ENCODE measurements at regions not wholly inside any gene's neighbourhood (a gene's known extent, or its start where the extent isn't known, plus 50 kb on each side); places are given as distances from the start of the nearest gene placed in this dataset.
"Not testable (repeated sequence)": the region's sequence is repeated elsewhere in the genome, so short reads cannot be mapped to it uniquely, and the experiment has no call there.

- DNase-seq (ENCODE audit: low read depth, low spot score) = peak; percentile 57
Observed at GRCh38 chr7:153190452-153190851, 430.9 kb downstream of the ACTR3B start.

DNA sequence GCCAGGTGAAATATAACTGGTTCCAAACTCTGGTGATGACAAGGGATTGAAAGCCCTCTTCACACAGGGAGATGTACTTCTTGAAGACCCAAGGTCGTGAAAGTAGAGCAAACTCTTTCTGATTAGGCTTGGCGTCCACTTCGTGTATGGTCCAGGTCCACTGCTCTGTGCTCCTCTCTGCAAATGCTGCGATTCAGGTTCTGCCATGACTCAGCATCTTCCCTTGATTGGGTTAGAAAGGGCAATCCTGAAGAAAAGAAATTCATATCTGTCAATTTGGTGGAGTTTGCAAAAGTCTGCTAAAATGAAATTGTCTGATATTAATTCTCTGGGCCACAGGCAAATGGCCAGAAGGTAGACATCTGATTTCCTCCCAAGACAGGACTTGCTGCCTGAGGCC is 431.4 kb downstream of the ACTR3B start:
- DNase-seq (ENCODE audit: low read depth, low spot score) = no peak

DNA sequence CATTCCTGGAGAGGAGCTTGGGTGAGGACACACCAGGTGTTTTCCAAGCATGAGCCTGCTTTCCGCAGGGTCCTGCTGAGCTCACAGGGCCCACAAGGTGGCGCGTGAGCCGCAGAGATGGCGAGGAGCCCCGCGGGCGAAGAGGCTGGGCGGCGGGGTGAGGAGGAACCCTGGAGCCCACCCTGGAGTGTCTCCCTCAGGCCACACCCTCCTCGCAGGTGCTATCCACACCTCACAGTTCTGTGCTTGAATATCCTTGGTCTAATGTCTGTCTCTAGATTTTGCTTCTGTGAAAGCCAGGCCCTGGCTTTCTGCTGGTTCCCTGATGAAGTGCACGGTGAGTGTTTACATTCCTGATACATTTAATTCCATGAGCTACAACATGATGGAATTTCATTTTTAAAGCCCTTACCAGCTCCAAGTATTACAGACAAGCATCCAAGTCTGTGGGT is 433.6 kb downstream of the ACTR3B start:
- DNase-seq (ENCODE audit: low read depth, low spot score) = peak; percentile 77

DNA sequence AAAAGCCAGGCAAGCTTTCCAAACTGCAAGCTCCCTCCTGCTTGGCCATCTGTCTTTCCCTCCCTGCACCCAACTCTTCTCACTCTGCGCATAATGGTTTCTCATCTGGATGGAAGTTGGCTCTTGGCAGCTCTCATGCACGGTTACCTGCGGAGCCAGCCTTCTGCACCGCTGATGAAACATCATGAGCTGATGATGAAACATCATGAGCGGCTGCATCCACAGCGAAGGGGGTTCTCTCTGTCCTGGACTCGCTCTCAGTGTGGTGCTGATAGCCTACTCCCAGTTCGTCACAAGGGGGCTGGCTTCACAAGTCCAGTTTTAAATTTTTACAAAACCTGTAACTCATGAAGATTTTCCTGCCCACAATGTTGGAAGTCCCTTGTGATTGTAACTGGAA is 457.5 kb downstream of the ACTR3B start:
- DNase-seq (ENCODE audit: low read depth, low spot score) = no peak

DNA sequence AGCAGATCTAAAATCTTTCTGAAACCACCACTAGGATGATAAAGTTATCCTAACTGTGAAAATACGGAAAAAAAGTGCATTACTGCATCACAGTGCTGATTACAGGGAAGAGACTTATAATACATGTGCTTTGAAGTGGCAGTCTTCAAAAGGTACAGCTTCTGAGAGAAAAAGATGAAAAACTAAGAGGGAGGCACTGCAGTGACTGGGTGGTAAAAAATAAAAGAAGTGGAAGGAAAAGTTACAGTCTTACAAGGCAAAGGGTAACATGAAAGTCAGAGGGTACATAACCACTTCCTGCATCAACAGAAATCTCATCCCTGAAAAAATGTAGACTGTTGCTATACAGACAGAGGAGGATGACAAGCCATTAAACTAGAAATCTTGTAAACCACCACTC is 465.3 kb downstream of the ACTR3B start:
- DNase-seq (ENCODE audit: low read depth, low spot score) = no peak

GRCh38 chr7:153245136-153245535 is 485.6 kb downstream of the ACTR3B start:
- DNase-seq (ENCODE audit: low read depth, low spot score) = not testable (repeated sequence)

- no peak for DNase-seq (ENCODE audit: low read depth, low spot score)
Observed at GRCh38 chr7:153245809-153246208, 486.3 kb downstream of the ACTR3B start.

DNA sequence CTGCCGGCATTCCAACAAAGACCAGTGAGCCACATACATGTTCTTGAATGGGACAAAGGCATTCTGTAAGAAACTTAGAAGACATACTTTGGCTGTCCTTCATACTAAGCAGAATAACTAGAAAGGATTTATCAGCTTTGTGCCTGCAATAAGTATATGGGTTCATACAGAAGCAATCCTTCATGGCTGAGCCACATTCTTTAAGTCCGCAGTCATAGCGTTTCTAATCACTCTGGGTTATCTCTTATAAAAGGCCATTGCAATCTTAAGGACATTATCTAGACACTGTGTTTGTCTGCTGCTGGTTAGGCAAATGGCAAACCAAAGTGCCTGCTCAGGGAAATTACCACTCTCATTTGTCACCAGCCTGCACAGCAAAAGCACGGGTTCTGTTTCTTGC is 488.4 kb downstream of the ACTR3B start:
- no peak for DNase-seq (ENCODE audit: low read depth, low spot score)

DNA sequence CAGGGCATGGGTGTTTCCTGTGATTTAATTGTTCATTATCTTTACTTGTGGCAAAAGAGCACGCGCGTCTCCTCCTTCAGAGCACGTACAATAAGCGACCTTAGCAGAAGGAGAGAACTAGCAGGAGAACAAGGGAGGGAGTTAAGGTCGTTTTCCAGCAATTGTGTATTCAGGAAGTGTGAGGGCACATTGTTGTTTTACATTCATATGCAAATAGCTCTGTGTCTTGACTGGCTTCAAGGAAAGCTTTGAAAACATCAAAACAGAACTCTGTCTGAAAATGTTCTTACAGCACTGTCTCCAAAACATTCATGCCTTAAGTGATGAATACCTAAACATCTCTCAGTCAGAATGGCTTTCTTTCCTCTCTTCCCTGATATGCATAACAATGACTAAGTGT is 499.1 kb downstream of the ACTR3B start:
- peak; percentile 48 for DNase-seq (ENCODE audit: low read depth, low spot score)

- no peak for DNase-seq (ENCODE audit: low read depth, low spot score)
Observed at GRCh38 chr7:153276394-153276793, 516.8 kb downstream of the ACTR3B start.

GRCh38 chr7:153286763-153287162 is 527.2 kb downstream of the ACTR3B start:
- DNase-seq (ENCODE audit: low read depth, low spot score) = no peak

DNA sequence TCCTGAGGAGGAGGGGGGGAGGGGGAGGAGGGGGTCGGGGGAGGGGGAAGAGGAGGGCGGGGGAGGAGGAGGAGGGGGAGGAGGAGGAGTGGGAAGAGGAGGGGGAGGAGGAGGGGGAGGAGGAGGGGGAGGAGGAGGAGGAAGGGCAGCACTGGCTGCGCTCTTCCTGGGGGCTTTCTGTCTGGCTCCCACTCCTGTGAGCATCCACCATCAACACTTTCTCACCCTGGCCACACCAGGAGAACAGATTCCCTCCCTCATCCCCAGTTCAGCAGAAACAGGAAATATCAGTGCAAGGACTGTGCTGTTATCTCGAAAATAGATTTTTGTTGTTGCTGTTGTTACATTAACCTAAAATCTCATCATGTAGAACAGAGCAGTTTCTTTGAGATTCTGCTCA is 530.5 kb downstream of the ACTR3B start:
- DNase-seq (ENCODE audit: low read depth, low spot score) = no peak

DNA sequence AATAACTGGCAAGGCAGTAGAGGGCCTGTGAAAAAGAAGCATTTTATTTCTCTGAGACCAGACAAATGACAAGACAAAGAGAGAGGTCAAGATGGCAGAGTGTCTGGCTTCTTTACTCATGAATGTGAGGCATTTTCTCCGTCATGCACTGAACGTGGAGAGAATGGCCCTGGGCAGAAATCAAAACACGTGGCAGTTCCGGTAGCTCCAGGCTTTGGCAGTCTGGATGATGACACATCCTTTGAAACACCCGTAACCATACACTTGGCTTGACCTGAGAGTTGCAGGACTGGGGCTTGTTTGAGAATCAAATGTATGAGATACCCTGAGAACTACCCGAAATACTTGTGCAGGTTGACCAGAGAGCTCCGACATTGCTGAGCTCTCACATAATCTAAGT is 537.6 kb downstream of the ACTR3B start:
- DNase-seq (ENCODE audit: low read depth, low spot score) = peak; percentile 25

- DNase-seq (ENCODE audit: low read depth, low spot score) = no peak
Observed at GRCh38 chr7:153301936-153302335, 542.4 kb downstream of the ACTR3B start.

DNA sequence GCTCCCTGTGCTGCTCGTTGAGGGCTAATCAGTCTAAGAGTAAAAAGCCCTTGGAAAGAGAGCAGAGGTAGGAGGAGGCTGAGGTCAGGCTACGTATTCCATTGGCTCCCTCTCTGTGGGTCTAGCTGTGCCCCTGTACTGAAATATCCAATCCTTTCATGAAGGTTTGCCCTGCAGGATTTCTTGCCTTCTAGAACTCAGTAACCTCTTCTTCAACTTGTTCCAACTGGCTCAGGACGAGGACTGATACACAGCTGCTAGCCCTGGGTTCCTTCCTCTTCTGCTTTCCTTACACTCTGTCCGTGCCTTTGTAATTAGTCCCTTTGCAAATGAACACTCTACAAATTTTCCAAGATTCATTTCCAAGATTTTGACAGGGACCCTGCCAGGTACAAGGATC is 560.5 kb downstream of the ACTR3B start:
- no peak for DNase-seq (ENCODE audit: low read depth, low spot score)

- no peak for DNase-seq (ENCODE audit: low read depth, low spot score)
Observed at GRCh38 chr7:153320681-153321080, 561.1 kb downstream of the ACTR3B start.

DNA sequence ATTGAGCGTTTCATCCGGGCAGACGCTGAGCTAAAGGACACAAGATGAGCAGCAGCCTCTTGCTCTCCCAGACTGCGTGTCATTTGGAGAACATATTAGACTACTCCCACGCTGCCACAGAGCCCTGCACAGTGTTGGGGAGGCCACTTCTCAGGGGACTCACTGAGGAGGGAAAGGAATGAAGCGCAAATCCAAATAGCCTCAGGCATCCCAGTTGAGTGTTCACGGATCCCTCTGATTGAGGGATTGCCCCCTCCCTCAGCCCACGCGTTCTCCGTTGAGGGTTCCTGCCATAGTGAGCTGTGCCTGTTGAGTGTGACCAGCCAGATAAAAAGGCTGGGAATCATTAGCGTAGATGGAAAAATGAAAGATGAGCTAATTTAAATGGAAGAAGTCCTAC is 563.4 kb downstream of the ACTR3B start:
- peak; percentile 4 for DNase-seq (ENCODE audit: low read depth, low spot score)

DNA sequence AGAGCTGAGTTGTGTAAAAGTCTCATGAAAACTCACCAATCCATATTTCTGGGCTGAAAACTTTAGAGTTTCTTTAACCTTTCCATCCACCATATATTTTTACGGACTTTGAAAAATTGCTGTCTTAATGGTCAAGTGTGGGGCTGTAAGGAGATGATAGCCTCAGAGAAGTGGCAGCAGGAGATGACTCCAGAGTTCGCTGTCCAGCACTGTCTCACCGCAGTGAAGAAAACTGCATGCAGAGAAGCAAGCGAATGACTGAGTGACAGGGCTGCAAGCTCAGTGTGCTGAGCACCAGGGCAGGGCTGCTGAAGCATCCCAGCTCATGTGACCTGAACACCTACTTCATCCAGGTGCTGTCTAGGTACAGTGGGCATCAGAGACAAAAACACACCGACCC is 564.5 kb downstream of the ACTR3B start:
- DNase-seq (ENCODE audit: low read depth, low spot score) = no peak

DNA sequence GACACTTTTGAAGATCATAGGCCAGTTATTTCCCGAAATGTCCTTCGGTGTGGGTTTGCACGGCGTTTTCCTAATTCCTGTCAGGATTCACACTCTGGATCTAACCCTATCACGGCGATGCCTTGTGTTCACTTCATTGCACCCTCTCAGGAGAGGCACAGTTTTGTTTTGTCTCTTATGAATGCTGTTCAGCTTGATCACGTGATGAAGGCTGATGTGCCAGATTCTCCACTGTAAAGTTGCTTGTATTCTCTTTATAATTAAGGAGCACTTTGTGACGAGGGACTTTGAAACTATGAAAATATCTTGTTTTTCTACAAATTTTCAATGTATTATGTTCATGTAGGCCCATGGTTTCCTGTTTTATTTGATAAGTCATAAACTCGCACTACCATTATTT is 568.1 kb downstream of the ACTR3B start:
- DNase-seq (ENCODE audit: low read depth, low spot score) = no peak

DNA sequence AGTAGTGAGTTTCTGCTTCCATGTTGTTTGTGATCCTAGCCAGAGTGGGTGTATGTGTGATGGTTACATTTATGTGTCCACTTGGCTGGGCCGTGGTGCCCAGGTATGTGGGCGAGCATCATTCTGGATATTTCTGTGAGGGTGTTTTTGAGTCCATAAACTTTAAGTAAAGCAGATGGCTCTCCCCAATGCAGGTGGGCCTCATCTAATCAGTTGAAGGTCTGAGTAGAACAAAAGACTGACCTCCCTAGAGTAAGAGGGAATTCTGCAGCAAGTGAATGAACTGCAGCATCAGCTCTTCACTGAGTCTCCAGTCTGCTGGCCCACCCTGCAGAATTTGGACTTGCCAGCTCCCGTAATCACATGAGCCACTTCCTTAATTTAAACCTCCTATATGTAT is 571.9 kb downstream of the ACTR3B start:
- no peak for DNase-seq (ENCODE audit: low read depth, low spot score)

GRCh38 chr7:153354071-153354470 is 594.5 kb downstream of the ACTR3B start:
- DNase-seq (ENCODE audit: low read depth, low spot score) = no peak

DNA sequence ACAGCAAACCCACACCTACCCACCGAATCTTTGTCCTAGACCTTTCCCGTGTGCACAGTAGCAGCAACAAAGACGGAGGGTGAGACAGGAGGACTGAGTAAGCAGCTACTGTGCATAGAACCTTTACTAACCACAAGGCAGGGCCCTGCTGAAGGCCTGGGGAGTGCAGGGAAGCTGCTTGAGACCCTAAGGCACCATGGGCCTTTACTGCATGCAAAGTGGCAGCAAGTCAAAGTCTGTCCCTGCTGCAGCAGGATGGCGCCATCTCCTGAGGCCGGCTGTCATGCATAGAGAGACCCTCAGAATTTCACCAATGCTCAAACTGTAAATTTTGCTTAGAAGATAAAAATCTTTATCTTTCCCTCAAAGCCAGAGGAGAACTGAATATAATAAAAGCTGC is 610.5 kb downstream of the ACTR3B start:
- peak; percentile 42 for DNase-seq (ENCODE audit: low read depth, low spot score)

DNA sequence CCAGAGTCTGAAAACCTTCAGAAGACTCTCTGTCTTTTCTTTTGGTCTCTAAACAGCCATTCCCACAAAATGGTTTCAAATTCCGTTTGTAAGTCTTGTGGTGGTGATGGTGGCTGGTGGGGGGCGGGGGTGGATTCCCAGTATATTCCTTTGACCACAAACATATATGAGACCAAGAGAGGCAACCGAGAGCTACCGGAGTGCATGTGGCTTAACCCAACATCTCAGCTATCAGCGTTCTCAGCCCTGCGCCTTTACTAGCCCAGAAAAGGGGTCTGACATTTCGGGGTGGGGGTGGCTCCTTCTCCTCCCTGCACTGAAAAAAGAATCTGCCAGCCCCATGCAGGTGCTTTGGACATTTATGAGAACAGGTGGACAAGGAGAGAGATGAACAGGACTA is 621.1 kb downstream of the ACTR3B start:
- DNase-seq (ENCODE audit: low read depth, low spot score) = no peak

GRCh38 chr7:153381275-153382040 is 621.9 kb downstream of the ACTR3B start:
- DNase-seq (ENCODE audit: low read depth, low spot score) = peak; percentile 82
